ENCODE measurements at regions not wholly inside any gene's neighbourhood (a gene's known extent, or its start where the extent isn't known, plus 50 kb on each side); places are given as distances from the start of the nearest gene placed in this dataset.
"Not testable (repeated sequence)": the region's sequence is repeated elsewhere in the genome, so short reads cannot be mapped to it uniquely, and the experiment has no call there.

GRCh38 chrX:47302396-47302795 lies 68.0 kb upstream of the ZNF157 start:
- DNase-seq (ENCODE audit: low read depth in 3 of 3, low spot score in 1 of 3), result no peak

GRCh38 chrX:47306471-47307023 lies 63.8 kb upstream of the ZNF157 start:
- not testable (repeated sequence) for DNase-seq (ENCODE audit: low read depth in 3 of 3, low spot score in 1 of 3)

- peak in 2 of 3 donors; percentile 7 to 17 for DNase-seq (ENCODE audit: low read depth in 3 of 3, low spot score in 1 of 3)
These were observed 58.2 kb upstream of the ZNF157 start for GRCh38 chrX:47311932-47312774.

- no peak for DNase-seq (ENCODE audit: low read depth in 3 of 3, low spot score in 1 of 3)
These were observed 57.3 kb upstream of the ZNF157 start for GRCh38 chrX:47313056-47313455.

- DNase-seq (ENCODE audit: low read depth in 3 of 3, low spot score in 1 of 3), result no peak
These were observed 53.9 kb upstream of the ZNF157 start for GRCh38 chrX:47316276-47317025.
